Cardiac septum (tissue), 1 donor: ENCODE measurements at regions not wholly inside any gene's neighbourhood (a gene's known extent, or its start where the extent isn't known, plus 50 kb on each side); places are given as distances from the start of the nearest gene placed in this dataset.

Experiments used
- DNase-seq: peaks from one replicate; pipeline ENCODE4 v3.0.0-alpha.2; 2020; ENCODE audit warnings: low spot score
- intact Hi-C: fragments of 100-400 bp; cut with DNase I; formaldehyde crosslinking; loops from one replicate; pipeline ENCODE4 v1.14.0; 2022
- donor health status: DM: no; HTN: no; CAD: no.

DNA sequence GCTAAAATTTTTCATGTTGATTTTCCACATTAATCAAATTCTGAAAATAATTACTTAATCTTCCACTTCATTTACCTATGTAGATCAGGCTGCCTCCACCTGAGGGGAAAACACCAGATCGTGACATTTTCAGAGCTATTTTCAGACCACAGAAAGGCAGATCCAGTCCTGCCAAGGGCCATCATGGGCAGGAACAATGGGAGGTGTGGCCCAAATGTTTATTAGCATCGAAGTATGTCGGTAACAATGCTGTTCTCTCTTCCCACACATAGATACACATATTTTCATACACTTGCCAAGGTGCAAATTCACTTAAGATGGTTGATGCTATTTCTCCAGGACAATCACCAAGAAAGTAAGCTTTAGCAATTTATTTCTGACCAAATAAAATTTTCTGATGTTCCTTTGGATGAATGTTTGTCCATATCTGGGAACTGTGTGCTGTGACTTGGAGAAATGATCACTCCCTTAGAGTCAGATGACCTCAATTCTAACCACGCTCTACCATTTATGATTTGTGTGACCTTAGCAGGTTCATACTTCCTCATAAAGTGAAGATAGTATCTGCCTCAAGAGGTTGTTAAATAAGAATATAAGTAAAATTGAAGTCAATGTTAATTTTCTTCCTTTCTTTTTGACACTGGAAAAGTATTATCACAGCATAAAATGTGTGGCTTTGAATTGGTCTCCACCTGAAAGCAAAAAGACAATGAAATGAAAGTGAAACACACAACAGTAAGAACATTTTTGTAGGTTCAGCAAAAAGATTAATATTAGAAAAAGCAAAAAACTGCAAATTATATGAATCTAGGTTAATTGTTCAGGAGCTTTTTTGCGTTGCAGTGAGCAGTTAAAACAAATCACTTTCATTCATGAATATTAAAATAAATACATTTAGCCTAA lies 310.4 kb upstream of the PHF14 start:
- intact Hi-C loops = no loop called here
- no peak for DNase-seq

DNA sequence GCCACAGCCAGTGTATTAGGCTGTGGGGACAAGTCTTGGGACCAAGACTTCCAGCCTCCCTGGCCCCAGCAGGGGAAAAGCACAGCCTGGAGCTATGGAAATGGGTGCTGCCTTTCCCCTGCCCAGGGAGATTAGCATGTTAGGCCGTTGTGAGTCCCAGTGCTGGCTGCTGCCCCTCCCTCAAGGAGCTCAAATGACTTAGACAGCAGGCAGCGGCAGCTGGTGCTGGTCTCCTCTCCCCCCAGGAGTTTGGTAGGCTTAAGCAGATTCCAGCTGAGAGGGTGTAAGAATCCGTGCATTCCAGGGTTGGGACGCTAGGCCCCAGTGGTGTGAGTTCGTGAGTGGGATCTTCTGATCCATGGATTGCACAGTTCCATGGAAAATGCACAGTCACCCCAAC lies 301.5 kb upstream of the PHF14 start:
- no peak for DNase-seq
- intact Hi-C loops = no loop called here

DNA sequence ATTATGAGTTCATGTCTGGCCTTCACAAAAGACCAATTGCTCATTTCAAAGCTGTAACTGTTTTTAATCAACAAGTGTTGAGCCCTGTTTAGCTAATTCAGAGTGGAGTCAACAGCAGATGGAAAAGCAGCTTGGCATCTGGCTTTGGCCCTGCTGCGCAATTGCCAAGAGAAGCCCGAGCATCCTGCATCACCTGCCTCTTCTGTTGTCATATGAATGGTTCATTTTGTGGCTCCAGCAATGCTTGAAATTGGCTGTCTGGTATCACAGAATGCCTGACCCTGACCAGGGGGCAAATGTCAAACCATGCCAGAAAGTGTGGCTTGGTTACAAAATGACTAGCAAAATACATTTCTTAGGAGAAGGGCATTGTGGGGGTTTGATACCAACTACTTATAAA lies 296.5 kb upstream of the PHF14 start:
- DNase-seq = no peak
- intact Hi-C loops = no loop called here

DNA sequence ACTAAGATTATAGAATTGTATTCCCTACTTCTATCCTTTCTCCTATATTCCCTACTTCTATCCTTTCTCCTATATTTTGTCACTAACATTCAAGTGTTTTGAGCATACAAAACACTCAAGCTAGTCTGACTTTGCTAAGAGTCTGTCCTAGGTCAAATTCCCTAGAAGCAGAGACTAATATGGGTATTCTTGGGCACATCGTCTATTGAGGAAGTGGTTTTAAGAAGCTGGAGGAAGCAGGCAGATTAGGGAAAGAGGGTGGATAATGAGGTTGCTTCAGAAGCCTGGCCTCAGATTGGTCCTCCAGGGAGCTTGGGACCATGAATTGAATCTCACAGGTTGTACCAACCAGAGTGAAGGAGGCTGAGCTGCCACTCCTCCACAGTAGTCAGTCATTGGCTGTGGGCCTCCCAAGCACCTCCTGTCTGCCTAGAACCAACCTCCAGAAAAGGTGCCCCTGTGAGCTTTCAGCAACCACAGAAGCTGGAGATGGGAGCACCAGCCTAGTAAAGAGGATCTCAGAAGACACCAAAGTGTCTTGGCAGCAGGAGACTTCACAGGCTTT lies 295.9 kb upstream of the PHF14 start:
- intact Hi-C loops = no loop called here
- DNase-seq = no peak

DNA sequence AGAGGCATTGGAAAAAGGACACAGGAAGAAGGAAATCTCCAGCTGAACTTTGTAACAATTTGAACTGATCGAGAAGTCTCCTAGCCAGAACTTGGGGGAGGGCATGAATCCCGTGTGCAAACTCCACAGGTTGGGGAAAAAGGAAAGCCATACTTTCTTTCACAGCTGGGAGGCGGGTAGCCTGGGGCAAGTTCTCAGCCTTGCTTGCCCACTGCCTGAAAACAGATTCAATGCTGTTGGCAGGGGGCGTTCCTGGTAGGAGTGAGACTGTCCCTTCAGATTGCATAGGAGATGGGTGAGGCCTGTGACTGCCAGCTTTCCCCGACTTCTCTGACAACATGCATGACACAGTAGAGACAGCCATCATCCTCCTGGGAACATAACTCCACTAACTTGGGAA lies 289.1 kb upstream of the PHF14 start:
- intact Hi-C loops = no loop called here
- DNase-seq = no peak

DNA sequence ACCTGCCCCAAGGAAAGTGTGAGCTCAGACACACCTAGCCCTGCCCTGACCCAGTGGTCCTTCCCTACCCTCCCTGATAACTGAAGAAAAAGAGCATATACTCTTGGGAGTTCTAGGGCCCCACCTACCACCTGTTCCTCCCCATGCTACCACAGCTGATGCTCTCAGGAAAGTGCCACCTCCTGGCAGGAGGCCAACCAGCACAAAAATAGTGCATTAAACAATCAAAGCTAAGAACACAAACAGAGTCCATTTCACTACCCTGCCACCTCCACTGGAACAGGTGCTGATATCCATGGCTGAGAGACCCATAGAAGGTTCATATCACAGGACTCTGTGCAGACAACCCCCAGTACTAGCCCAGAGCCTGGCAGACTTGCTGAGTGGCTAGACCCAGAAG lies 288.6 kb upstream of the PHF14 start:
- no peak for DNase-seq
- intact Hi-C loops = no loop called here

DNA sequence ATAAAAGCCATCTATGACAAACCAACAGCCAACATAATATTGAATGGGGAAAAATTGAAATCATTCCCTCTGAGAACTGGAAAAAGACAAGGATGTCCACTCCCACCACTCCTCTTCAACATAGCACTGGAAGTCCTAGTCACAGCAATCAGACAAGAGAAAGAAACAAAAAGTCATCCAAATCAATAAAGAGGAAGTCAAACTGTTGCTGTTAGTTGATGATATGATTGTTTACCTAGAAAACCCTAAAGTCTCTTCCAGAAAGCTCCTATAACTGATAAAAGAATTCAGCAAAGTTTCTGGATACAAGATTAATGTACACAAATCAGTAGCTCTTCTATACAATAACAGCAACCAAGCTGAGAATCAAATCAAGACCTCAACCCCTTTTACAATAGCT lies 285.1 kb upstream of the PHF14 start:
- no peak for DNase-seq
- intact Hi-C loops = no loop called here

DNA sequence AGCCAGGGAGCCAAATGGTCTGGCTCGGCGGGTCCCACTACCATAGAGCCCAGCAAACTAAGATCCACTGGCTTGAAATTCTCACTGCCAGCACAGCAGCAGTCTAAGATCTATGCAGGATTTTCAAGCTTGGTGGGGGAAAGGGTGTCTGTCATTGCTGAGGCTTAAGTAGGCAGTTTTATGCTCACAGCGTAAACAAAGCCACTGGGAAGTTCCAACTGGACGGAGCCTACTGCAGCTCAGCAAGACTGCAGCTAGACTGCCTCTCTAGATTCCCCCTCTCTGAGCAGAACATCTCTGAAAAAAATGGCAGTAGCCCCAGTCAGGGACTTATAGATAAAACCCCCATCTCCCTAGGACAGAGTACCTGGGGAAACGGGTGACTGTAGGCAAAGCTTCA lies 277.6 kb upstream of the PHF14 start:
- no peak for DNase-seq
- intact Hi-C loops = no loop called here

DNA sequence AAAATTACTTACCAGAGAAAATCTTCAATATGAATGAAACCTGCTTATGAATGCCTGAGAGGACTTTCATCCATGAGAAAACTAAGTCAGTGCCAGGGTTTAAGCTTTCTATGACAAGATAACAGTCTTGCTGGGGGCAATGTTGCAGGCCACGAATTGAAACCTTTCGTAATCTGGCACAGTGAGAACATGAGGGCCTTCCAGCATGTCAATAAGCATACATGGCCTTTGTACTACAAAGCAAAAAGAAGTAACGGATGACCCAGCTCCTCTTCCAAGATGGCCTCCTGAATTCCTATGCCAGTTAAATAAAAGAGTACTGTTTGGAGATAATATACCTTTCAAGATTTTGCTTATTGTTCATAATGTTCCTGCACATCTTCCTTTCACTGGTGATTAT lies 270.6 kb upstream of the PHF14 start:
- DNase-seq = no peak
- intact Hi-C loops = no loop called here

DNA sequence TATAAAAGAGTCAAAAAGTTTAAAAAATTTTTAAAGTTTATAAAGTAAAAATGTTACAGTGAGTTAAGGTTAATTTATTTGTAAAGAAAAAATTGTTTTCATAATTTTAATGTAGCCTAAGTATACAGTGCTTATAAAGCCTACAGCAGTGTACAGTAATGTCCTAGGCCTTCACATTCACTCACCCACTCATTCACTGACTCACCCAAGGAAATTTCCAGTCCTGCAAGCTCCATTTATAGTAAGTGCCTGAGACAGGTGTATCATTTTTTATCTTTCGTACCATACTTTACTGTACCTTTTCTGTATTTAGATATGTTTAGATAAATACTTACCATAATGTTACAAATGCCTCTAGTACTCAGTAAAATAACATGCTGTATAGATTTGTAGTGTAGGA lies 269.7 kb upstream of the PHF14 start:
- no peak for DNase-seq
- intact Hi-C loops = no loop called here

DNA sequence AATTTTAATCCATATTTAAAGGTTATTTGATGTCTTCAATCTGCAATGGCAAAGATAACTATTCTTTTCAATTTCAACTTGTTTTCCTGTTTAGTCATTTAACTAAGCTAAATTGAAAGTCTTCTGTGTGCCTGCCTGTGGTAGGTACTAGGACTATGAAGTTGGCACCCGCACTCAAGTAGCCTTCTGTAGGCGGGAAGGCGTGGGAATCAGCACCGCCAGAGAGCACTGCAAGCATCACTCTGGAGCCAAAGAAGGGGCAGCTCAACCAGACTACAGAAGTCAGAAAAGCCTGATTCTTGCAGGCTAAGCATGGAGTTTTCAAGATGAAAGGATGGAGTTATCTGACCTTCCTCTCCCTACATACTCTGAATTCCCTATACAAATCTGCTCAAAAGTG lies 269.0 kb upstream of the PHF14 start:
- no peak for DNase-seq
- intact Hi-C loops = no loop called here

DNA sequence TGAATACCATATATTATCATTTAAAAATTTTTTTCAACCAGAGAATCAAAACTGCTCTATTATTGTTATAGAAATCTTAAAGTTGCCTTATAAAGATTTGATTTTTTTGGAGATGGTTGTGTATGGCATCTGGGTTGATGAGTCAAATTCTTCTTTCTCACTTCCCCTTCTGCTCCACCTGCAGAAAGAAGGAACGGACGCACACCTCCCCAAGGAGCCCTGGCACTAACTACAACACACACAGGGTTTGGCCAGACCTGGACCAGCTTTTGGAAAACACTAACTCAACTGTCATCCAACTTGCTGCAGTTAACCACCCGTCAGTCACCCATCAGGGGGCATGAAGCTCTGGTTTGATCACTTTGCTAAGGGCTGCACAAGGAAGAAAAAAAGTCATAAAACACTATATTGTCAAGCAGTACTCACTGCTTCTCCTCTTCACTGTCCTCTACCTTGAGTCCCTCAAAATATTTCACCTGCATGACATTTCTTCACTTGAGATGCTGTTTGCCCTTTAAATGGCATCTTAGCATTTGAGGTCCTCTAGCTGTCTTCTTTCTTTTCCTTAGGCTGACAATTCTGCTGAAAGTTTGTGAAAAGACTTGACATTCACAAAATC lies 266.7 kb upstream of the PHF14 start:
- no peak for DNase-seq
- intact Hi-C loops = no loop called here

DNA sequence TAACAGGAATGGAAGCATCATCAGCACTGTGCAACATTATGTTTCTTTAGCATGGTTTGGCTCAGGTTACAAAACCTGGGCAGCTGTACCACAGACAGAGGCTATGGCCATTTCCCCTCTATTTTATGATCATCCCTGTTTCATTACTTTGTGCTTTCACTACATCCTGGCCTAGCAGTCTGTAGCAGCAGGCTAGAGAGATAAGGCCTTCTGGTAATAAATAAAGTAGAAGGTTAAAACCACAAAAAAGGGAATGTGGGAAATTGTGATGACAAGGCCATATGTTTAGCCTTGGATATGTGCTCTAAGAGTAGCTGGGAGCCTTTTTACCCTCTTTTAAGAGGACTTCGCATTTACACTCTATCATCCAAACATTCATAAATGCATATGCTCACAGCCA lies 266.2 kb upstream of the PHF14 start:
- intact Hi-C loops = no loop called here
- no peak for DNase-seq

DNA sequence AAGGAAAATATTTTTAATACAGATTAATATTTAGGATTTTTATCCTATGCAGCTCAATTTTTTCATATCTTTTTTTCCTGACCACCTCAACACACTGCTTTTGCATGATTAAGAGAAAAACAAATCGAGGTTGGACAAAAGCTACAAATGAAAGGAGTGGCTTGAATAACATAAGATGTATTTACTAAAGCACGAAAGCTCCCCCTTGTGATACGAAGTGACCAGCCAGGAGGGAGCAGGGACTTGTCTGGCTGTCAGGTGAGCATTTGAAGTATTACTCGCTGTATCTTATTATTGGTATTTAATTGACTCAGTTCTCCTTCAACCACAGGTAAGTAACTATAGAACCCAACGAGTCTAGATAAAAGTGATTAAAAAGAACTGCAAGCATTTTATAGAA lies 265.2 kb upstream of the PHF14 start:
- intact Hi-C loops = no loop called here

DNA sequence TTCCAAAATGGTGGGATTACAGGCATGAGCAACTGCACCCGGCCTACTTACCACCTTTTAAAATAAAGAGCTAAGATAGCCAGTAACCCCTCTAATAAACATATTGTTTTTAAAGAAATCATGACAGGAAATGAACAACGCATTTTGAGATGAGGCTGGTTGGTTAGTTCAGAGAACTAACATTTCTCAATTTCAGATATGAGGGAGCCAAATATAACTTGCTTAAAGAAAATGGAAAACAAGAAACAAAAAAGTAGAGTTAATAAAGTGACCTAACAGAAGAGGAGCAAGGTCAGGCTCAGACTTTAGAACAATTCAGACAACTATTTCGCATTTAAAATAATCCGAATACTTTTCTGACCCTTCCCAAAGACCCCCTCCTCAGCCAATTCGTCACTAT lies 254.9 kb upstream of the PHF14 start:
- intact Hi-C loops = no loop called here
- no peak for DNase-seq

More for the DNA sequence above, 265.2 kb upstream of the PHF14 start:
- DNase-seq = no peak

DNA sequence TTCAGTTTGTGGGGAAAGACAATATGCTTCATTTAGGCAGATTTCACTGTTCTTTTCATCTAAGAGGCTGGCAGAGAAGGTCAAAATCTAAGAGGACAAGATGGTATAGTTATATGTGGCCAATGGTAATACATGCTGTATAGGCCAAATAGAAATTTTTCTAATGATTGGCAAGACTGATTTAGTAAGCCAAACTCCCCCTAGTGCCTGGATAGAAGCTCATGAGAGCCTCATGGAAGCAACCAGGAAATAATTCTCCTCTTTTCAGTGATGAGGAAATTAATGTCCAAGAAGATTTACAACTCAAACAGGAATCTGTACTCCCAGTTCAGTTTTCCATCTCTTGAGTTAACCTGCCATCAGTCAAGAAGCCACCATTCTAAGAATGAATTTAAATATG lies 253.6 kb upstream of the PHF14 start:
- no peak for DNase-seq
- intact Hi-C loops = no loop called here

DNA sequence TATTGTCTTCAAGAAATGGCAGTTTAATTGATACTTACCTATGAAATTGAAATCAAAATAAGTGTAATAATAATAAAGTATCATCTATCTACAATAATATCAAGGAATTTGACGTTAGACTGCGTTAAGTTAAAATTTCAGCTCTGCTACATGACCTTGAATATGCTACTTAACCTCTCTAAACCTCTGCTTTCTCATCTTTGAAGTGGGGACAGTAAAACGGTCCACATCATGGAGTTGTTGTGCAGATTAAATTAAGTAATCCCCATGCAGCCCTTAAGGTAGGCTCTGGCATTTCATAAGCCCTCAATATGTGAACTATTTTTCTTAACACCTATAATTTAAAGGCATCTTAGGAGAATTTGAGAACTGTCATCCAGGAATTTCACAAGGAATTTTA lies 252.4 kb upstream of the PHF14 start:
- intact Hi-C loops = no loop called here
- DNase-seq = no peak

DNA sequence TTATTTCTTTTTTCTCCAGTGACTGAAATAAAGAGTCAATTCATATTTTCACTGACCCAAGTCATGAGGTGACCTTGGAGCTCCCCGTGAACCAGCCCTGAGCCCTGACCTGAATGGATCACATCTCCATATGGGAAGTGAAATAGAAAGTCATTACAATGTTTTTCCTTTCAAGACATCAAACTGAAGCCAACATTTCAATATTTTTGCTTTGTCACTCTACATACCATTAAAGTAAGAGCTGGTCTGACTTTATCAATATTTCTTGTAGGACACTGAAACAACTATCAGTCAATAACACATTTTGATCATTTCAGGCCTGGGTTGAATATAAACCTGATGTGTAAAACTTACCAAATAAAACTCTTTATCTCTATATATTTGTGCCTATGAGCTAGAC lies 249.8 kb upstream of the PHF14 start:
- no peak for DNase-seq
- intact Hi-C loops = no loop called here

DNA sequence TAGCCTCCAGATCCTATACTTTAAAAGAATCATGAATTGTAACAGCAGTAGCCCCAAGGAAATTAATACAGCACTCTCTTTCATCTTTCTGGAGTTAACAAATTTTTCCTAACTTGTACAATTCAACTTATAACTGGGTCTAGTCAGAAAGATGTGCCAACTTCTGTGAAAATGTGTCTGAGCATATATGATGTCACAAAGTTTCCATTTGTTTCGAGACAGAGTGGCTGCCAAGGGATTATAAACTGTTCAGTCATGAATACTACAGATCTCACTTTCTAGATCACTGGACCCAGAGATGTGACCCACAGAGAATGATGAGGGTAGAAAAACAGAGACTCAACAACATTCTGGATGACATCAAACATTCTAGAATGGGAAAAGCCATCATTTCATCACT lies 249.2 kb upstream of the PHF14 start:
- no peak for DNase-seq
- intact Hi-C loops = no loop called here

DNA sequence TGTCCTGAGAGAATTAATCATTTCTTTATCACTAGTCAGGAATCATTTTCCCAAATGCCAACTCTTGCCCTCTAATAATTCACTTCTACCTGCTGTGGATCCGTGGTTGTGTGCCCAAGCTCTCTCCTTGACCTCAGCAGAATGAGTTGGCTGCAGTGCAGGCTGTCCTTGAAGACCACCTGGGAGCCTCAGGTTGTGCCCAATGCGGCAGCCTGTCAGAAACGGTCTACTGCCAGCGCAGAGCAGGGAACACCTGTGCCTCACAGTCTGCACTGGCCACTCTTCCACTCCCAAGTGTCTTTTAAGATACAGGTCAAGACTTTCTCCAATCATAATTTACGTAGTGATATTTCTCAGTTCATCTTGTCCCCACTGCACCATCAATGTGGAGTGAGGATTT lies 246.0 kb upstream of the PHF14 start:
- no peak for DNase-seq
- intact Hi-C loops = no loop called here

DNA sequence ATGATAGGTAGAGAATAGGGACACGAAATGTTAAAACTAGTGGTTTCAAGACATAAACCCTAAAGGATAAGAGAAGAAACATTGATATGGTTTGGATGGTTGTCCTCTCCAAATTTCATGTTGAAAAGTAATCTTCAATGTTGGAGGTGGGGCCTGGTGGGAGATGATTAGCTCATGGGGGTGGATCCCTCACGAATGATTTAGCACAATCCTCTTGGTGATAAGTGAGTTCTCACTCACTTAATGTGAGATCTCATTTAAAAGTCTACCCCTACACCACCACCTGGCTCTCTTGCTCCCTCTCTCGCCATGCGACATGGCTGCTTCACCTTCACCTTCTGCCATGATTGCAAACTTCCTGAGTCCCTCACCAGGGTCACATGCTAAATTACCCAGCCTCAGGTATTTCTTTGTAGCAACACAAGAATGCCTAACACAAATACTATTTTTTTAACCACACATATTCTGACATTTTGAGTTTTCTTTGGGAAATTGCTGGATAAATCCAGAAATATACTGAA lies 242.4 kb upstream of the PHF14 start:
- intact Hi-C loops = no loop called here
- no peak for DNase-seq
